ENCODE measurements at regions not wholly inside any gene's neighbourhood (a gene's known extent, or its start where the extent isn't known, plus 50 kb on each side); places are given as distances from the start of the nearest gene placed in this dataset.

DNA sequence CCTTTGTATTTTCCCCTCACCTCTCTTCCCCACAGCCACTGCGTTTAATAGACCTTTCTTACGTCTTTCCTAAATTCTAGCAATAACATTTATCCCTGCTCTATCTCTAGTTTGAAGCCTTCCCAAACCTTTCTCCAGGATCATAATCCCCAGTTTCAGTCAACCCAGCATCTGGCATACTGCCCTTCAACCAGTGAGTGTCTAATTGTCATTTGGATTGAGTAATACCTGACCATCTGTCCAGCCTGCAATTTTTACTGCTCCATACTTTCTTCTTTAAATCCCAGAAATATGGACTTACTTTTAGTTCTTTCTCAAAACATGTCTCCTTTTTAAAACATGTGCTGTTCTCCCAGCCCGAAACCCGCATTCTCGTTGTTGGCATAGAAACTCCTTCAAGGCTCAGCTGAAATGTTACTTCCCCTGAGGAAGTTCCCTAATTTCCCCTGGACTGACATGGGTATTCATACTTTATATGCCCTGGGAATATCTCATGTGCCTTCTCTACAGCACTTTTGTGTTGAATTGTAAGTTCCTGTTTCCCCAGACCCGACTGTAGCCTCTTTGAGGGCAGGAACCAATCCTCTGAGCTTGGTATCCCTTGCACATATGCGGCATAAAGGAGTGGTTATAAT lies 65.1 kb upstream of the ETV6 start:
- peaks cover 0 to 5% (median 3%) of the 10 kb centered on the region in 3 donors for H3K4me1 Mint-ChIP-seq
- H3K27me3 Mint-ChIP-seq, result peaks cover 0 to 5% (median 4%) of the 10 kb centered on the region in 3 donors
- H3K27ac Mint-ChIP-seq, result peak overlapping the region in 1 of 6 donors; percentile 1
- no peaks in the 10 kb centered on the region for H3K9me3 Mint-ChIP-seq
- ATAC-seq (ENCODE audit: low read depth in 2 of 2) (no peak), DNase-seq (no peak)
- H3K36me3 Mint-ChIP-seq, result no peaks in the 10 kb centered on the region
- no peak overlapping the region for H3K4me3 Mint-ChIP-seq

- Mint-ChIP-seq H3K36me3 (peaks cover 0 to 6% of the 10 kb centered on the region in 2 donors), H3K4me3 (no peak overlapping the region), H3K27me3 (no peaks in the 10 kb centered on the region), H3K27ac (no peak overlapping the region), H3K9me3 (peaks cover 0 to 5% (median 0%) of the 10 kb centered on the region in 7 donors), H3K4me1 (peaks cover 0 to 7% (median 5%) of the 10 kb centered on the region in 3 donors)
- ATAC-seq (ENCODE audit: low read depth in 2 of 2) (no peak), DNase-seq (no peak)
These were observed 57.0 kb upstream of the ETV6 start for GRCh38 chr12:11592484-11592883.

- Mint-ChIP-seq H3K4me1 (peaks cover 0 to 7% (median 5%) of the 10 kb centered on the region in 3 donors), H3K27ac (peak overlapping the region in 1 of 6 donors; percentile 10), H3K9me3 (peaks cover 0 to 5% (median 0%) of the 10 kb centered on the region in 7 donors), H3K4me3 (no peak overlapping the region), H3K27me3 (no peaks in the 10 kb centered on the region), H3K36me3 (peaks cover 0 to 6% of the 10 kb centered on the region in 2 donors)
- ATAC-seq (ENCODE audit: low read depth in 2 of 2) (no peak), DNase-seq (no peak)
These were observed 56.5 kb upstream of the ETV6 start for GRCh38 chr12:11593013-11593412.

DNA sequence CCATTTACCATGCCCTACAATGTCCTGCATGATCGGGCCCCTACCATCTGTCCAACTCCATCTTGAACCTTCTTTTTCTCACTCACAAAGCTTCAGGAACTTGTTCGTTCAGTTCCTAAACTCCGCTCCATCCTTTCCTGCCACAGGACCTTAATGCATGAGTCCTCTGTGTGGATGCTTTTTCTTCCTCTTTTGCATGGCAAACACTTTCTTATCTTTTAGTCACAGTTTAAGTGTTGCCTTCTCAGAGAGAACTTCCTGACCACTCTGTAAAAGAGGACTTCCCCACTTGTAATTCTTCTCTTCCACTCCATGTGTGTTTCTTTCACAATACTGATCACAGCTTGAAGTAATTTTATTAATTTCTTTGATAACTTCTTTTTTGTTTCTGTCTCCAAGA lies 54.4 kb upstream of the ETV6 start:
- Mint-ChIP-seq H3K36me3 (peaks cover 0 to 6% of the 10 kb centered on the region in 2 donors), H3K4me1 (peaks cover 4 to 7% (median 5%) of the 10 kb centered on the region in 3 donors), H3K9me3 (peaks cover 0 to 5% (median 0%) of the 10 kb centered on the region in 7 donors), H3K27ac (peak overlapping the region in 2 of 6 donors; percentile 19 to 61), H3K4me3 (no peak overlapping the region), H3K27me3 (peaks cover 0 to 8% (median 4%) of the 10 kb centered on the region in 3 donors)
- no peak for DNase-seq
- peak in 1 of 2 donors; percentile 18 for ATAC-seq (ENCODE audit: low read depth in 2 of 2)

DNA sequence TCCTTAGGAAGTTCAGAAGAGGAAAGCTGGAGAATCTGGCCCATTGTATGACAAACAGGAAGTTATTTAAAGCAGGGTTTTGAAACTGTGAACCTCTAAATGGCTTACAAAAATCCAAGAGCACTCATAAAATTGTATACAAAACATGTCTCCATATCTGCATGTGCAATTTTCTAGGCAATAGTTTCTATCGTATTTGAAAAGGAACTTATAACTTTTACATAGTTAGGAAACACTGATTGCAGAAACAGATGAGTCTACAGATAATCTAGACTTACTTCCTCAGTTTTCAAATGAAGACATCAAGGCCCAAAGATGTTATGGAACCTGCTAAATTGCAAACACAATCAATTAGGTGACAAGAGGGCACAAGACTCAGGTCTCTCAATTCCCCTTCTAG lies 53.3 kb upstream of the ETV6 start:
- Mint-ChIP-seq H3K4me1 (peaks cover 4 to 7% (median 5%) of the 10 kb centered on the region in 3 donors), H3K4me3 (no peak overlapping the region), H3K9me3 (peaks cover 0 to 5% (median 0%) of the 10 kb centered on the region in 7 donors), H3K27ac (no peak overlapping the region), H3K36me3 (peaks cover 0 to 6% of the 10 kb centered on the region in 2 donors), H3K27me3 (peaks cover 0 to 8% (median 4%) of the 10 kb centered on the region in 3 donors)
- DNase-seq (no peak), ATAC-seq (ENCODE audit: low read depth in 2 of 2) (no peak)

- DNase-seq (no peak), ATAC-seq (ENCODE audit: low read depth in 2 of 2) (no peak)
- Mint-ChIP-seq H3K4me1 (peaks cover 4 to 7% (median 5%) of the 10 kb centered on the region in 3 donors), H3K36me3 (no peaks in the 10 kb centered on the region), H3K4me3 (peak overlapping the region in 1 of 8 donors; percentile 13), H3K9me3 (no peaks in the 10 kb centered on the region), H3K27me3 (peaks cover 0 to 8% (median 4%) of the 10 kb centered on the region in 3 donors), H3K27ac (peak overlapping the region in 2 of 6 donors; percentile 25 to 73)
These were observed 50.6 kb upstream of the ETV6 start for GRCh38 chr12:11598900-11599299.

Measured in naive B cell (primary cell).